Osteoblast (primary cell): ENCODE measurements at regions not wholly inside any gene's neighbourhood (a gene's known extent, or its start where the extent isn't known, plus 50 kb on each side); places are given as distances from the start of the nearest gene placed in this dataset.

ENCODE experiments used
- DNase-seq: peaks from one replicate; pipeline ENCODE4 v3.0.0; 2011; ENCODE audit warnings: low spot score, mixed read lengths; ENCODE audit not compliant: insufficient read length; ENCODE audit errors: missing footprints
- H2AFZ ChIP-seq: 2 replicates; pipeline ENCODE4 v1.6.0; 2011; ENCODE audit warnings: mild to moderate bottlenecking, low read length
- H3K27ac ChIP-seq: 2 replicates; pipeline ENCODE4 v1.5.1; 2011; ENCODE audit warnings: mild to moderate bottlenecking, low read depth, low read length, moderate library complexity
- H3K27me3 ChIP-seq: 2 replicates; pipeline ENCODE4 v1.6.0; 2012; ENCODE audit warnings: mild to moderate bottlenecking, control low read depth, inconsistent platforms, low read length, moderate library complexity; ENCODE audit not compliant: insufficient read depth
- H3K36me3 ChIP-seq: 2 replicates; pipeline ENCODE4 v1.5.1; 2011; ENCODE audit warnings: mild to moderate bottlenecking, low read length, control low read depth, moderate library complexity; ENCODE audit not compliant: insufficient read depth
- H3K4me1 ChIP-seq: 2 replicates; pipeline ENCODE4 v1.5.1; 2011; ENCODE audit warnings: mild to moderate bottlenecking, low read length, control low read depth, moderate library complexity; ENCODE audit not compliant: insufficient read depth
- H3K4me2 ChIP-seq: 2 replicates; pipeline ENCODE4 v1.6.0; 2011; ENCODE audit warnings: mild to moderate bottlenecking, low read length; ENCODE audit not compliant: insufficient read depth
- H3K4me3 ChIP-seq: fragments of 200-600 bp; sonication (generic); 3 replicates; pipeline ENCODE4 v1.5.1; 2012; ENCODE audit warnings: mild to moderate bottlenecking, low read length, inconsistent platforms; ENCODE audit not compliant: insufficient read depth
- H3K79me2 ChIP-seq: 2 replicates; pipeline ENCODE4 v1.6.0; 2012; ENCODE audit warnings: mild to moderate bottlenecking, low read length, control low read depth, inconsistent platforms; ENCODE audit not compliant: insufficient read depth
- H3K9me3 ChIP-seq: 2 replicates; pipeline ENCODE4 v1.5.1; 2011; ENCODE audit warnings: low read depth, low read length, control low read depth
- H4K20me1 ChIP-seq: 2 replicates; pipeline ENCODE4 v1.6.0; 2012; ENCODE audit warnings: mild to moderate bottlenecking, low read length, control low read depth; ENCODE audit not compliant: insufficient read depth
- TF ChIP-seq, protein P1 (sequence below): IDR thresholded peaks from 2 replicates; pipeline ENCODE4 v1.5.1; 2011; ENCODE audit warnings: mild to moderate bottlenecking, low read depth, low read length, moderate library complexity; ENCODE audit errors: extremely low read depth

DNA sequence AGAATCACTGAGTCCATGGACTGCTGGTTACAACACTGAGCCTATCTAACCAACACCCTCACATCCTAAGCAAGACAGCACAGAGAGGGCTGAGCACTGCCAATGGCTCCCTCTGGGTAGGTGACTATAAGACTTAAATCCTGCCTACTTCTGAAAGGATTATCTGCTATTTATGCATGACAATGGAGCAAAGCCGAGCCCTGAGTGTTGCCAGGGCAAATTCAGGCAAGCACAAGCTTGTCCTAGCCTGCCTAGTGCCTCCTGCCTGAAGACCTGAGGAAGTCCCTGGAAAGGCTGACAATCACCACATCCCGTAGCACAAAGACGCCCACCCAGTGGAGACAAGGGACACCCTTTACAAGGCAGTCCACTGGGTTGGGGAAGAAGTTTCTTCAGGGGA is 129.7 kb downstream of the OSR1 start:
- Histone ChIP-seq H3K4me1 (peaks cover 8% of the 10 kb centered on the region), H2AFZ (no peak overlapping the region), H4K20me1 (no peaks in the 10 kb centered on the region), H3K4me3 (no peak overlapping the region), H3K27ac (no peak overlapping the region), H3K27me3 (no peaks in the 10 kb centered on the region), H3K79me2 (no peaks in the 10 kb centered on the region), H3K9me3 (no peaks in the 10 kb centered on the region), H3K4me2 (no peak overlapping the region), H3K36me3 (no peaks in the 10 kb centered on the region)
- no peak for DNase-seq
- TF ChIP-seq, protein P1, sequence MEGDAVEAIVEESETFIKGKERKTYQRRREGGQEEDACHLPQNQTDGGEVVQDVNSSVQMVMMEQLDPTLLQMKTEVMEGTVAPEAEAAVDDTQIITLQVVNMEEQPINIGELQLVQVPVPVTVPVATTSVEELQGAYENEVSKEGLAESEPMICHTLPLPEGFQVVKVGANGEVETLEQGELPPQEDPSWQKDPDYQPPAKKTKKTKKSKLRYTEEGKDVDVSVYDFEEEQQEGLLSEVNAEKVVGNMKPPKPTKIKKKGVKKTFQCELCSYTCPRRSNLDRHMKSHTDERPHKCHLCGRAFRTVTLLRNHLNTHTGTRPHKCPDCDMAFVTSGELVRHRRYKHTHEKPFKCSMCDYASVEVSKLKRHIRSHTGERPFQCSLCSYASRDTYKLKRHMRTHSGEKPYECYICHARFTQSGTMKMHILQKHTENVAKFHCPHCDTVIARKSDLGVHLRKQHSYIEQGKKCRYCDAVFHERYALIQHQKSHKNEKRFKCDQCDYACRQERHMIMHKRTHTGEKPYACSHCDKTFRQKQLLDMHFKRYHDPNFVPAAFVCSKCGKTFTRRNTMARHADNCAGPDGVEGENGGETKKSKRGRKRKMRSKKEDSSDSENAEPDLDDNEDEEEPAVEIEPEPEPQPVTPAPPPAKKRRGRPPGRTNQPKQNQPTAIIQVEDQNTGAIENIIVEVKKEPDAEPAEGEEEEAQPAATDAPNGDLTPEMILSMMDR: no peak

DNA sequence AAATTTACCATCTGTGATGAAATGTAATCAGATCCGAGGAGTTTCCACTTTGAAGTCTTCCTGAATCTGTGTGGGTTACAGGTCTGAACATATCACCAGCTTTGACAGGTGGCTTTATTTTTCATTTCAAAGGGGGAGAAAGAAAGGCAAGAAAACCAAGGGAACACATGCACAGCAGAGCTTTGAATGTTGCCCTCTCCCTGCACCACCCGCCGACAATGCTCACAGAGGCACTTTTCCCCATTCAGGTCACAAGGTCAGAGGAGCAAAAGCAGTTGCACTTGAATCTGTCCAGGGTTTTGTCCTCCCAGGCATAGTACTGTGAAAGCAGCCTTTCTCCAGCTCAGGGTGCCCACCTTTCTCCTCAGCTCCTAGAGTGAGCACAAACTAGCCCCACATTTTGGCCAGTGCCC is 130.2 kb downstream of the OSR1 start:
- Histone ChIP-seq H4K20me1 (no peaks in the 10 kb centered on the region), H3K36me3 (no peaks in the 10 kb centered on the region), H2AFZ (no peak overlapping the region), H3K79me2 (no peaks in the 10 kb centered on the region), H3K27me3 (no peaks in the 10 kb centered on the region), H3K4me3 (no peak overlapping the region), H3K27ac (no peak overlapping the region), H3K9me3 (no peaks in the 10 kb centered on the region), H3K4me1 (peaks cover 8% of the 10 kb centered on the region), H3K4me2 (no peak overlapping the region)
- TF ChIP-seq, protein P1: no peak
- DNase-seq: no peak

DNA sequence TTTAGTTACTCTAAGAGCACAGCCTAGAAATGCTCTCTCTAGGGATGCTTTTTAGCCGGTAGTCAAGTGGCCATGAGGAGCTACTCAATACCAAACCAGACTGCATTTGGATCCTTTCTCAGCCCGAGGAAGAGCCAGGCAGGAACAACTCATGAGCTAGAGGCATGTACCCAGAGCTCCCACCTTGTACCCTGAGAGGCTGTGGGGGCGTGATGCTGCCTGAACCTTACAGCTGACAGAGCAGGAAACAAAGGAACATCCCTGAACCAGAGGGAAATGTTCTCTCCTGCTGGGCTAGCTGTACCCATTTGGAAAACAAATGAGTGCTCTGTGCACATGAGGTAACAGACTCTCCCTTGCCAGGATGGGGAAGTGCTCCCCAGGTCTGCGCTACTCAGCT is 131.6 kb downstream of the OSR1 start:
- TF ChIP-seq, protein P1: no peak
- no peaks in the 10 kb centered on the region for H4K20me1 ChIP-seq
- H2AFZ ChIP-seq: no peak overlapping the region
- no peak overlapping the region for H3K4me2 ChIP-seq
- no peaks in the 10 kb centered on the region for H3K36me3 ChIP-seq
- no peak overlapping the region for H3K4me3 ChIP-seq
- no peaks in the 10 kb centered on the region for H3K27me3 ChIP-seq
- peaks cover 18% of the 10 kb centered on the region for H3K4me1 ChIP-seq
- H3K27ac ChIP-seq: no peak overlapping the region
- H3K9me3 ChIP-seq: no peaks in the 10 kb centered on the region
- no peak for DNase-seq
- H3K79me2 ChIP-seq: no peaks in the 10 kb centered on the region

DNA sequence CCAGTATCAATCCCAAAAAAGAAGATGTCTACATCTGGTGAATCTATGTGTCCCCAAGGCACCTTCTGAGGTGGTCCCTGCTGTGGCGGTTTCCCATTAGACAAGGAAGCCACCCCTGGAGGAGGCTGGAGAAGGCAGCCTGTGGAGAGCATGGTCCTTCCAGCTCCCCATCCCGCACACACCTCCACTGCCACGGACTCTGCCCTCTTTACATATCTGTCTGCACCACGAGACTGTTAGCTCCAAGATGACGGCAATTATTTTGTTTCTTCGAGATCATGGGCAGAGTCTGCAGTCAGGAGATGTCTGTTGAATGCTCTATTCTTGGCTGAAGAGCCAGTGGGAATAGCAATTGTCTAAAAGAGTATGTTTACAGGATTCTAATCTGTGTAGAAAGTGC is 132.0 kb downstream of the OSR1 start:
- Histone ChIP-seq H3K27ac (no peak overlapping the region), H3K9me3 (no peaks in the 10 kb centered on the region), H3K4me1 (peaks cover 18% of the 10 kb centered on the region), H2AFZ (no peak overlapping the region), H3K79me2 (no peaks in the 10 kb centered on the region), H4K20me1 (no peaks in the 10 kb centered on the region), H3K4me2 (no peak overlapping the region), H3K27me3 (no peaks in the 10 kb centered on the region), H3K36me3 (no peaks in the 10 kb centered on the region), H3K4me3 (no peak overlapping the region)
- TF ChIP-seq, protein P1: no peak
- DNase-seq: no peak
